NCI-H1105 (cell line): ENCODE measurements at regions not wholly inside any gene's neighbourhood (a gene's known extent, or its start where the extent isn't known, plus 50 kb on each side); places are given as distances from the start of the nearest gene placed in this dataset.
"Not testable (repeated sequence)": the region's sequence is repeated elsewhere in the genome, so short reads cannot be mapped to it uniquely, and the experiment has no call there.

Experiments used
- DNase-seq: peaks from one replicate; lab custom pipeline; 2025; lab: John Stamatoyannopoulos, UW

DNA sequence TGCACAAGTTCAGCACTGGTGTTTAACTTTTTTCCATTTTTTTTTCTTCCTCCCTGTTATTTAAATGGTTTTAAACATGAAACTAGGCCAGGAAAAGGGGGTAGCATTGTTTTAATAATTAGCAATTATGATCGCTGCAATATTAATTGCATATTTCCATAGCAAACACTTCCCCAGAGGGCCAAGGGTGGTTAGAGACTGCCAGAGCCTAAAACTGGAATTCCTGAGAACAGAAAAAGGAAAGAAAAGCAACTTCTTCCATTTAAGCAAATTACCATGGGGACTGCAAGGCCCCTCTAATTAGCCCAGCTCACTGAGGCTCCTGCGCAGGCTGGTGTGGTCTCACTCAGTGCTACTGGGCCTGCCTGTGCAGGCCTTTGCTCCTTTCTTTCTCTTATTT lies 201.5 kb downstream of the SMAD2 start:
- no peak for DNase-seq

DNA sequence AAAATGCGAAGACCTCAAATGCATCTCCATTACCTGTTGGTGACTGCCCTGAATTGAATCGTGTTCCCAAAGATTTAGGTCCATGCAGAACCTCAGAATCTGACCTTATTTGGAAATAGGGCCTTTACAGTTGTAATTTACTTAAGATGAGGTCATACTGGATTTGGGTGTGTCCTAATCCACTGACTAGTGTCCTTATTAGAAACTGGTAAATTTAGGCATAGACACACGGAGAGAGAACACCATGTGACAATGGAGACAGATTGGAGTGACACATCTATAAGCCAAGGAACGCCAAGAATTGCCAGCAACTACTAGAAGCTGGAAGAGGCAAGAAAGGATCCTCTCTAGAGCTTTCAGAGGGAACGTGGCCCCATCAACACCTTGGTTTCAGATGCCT lies 203.1 kb downstream of the SMAD2 start:
- DNase-seq = no peak

DNA sequence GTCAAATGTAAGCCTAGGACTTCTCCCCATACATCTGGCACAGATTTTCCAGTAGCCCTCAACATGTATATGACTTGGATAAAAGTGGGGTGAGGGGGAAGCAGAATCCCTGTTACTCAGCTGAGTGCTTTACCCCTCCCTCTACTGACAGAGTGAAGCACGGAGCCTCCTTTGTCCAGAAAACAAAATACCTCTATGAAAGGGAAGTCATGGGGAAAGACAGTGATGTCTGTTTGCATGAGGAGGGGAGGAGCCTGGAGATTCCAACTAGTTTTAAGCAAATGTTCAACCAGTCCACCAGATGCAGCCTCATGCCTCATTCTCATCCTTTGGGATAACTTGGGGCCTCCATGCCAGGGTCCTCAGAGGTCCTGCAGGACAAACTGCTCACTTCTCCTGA lies 203.9 kb downstream of the SMAD2 start:
- no peak for DNase-seq

DNA sequence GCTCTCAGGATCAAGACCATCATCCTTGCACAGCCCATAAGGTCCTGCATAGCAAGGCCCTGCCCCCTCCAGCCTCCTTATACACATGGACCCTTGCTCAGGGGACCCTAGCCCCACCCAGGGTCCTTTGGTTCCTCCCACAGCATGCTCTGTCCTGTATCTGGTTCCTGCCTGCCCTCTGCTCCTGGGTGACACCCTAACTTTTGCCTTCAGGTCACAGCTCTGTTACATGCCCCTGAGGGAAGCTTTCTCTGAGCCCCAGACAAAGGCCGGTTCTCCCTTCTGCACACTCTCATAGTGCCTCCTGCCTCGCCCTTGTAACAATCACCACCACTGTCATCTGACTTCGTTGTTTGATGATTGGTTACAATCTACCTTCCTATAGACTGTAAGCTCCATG lies 204.8 kb downstream of the SMAD2 start:
- DNase-seq = no peak

DNA sequence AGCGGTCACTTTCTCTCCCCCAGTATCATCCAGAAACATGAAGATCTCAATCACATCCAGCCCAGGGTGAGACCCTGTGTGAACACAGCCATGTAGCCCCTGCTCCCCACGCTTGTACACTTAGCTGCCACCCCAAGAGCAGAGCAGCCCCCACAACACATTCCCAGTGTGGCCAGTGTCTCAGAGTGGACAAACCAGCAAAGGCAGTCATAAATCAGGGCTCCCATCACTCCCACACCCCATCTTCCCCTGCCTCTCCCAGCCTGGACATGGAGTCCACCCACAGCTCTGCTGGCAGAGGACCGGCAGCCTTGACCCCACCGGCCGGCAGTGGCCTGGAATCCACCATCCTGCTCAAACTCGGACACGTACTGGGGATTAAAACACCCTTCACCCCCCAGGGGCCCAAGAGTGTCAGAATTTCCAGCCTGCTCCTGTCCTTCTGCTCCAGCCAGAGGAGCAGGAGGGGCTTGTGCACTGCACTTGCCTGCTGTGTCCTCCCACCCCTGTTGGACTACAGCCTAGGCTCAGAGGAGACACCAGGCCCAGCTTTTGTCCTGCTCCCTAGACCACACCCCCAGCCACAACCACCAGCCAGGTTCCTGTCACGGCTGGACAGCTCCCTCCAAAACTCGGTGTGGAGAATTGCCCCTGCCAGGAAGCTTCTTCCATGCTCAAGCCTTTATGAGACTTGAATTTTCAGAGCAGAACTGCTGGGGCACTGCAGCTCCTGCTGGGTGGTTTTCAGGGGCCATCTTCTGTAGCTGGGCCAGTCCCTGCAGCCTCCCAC lies 206.1 kb downstream of the SMAD2 start:
- no peak for DNase-seq

DNA sequence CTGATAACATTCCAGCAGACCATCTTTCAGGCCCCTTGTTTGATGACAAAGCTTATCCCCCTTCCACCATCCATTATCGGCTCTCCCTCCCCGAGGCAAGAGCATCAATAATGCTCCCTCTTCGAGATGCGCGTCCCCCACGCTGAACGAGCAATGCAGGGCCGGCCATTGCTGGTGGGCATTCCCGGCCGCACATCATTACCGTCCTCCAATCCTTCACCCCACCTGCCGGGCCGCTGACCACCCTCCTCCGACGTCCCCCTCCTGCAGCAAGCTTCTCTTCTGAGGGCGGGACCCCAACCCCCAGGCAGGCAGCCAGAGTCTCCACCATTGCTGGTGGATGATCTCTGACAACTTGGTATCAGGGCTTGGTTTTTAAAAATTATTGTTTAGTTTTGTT lies 208.6 kb downstream of the SMAD2 start:
- no peak for DNase-seq

DNA sequence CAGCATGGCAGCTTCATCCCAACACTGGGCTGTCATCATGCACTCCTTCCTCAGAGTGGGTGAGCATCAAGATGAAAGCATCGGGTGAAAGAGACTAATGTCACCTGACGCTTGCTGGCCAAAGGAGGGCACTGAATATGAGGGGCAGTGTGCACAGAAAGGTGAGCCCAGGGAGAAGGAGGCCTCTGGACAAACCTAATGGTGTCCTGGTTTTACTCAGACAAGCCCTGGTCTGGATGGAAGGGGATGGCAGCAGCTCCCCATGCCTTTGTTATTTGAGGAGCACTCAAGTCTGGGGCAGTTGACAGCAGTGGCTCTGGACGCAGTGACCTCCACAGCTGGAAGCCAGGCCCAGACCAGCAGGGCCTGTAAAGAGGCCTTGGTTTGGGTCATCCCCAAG lies 209.7 kb downstream of the SMAD2 start:
- DNase-seq = no peak

DNA sequence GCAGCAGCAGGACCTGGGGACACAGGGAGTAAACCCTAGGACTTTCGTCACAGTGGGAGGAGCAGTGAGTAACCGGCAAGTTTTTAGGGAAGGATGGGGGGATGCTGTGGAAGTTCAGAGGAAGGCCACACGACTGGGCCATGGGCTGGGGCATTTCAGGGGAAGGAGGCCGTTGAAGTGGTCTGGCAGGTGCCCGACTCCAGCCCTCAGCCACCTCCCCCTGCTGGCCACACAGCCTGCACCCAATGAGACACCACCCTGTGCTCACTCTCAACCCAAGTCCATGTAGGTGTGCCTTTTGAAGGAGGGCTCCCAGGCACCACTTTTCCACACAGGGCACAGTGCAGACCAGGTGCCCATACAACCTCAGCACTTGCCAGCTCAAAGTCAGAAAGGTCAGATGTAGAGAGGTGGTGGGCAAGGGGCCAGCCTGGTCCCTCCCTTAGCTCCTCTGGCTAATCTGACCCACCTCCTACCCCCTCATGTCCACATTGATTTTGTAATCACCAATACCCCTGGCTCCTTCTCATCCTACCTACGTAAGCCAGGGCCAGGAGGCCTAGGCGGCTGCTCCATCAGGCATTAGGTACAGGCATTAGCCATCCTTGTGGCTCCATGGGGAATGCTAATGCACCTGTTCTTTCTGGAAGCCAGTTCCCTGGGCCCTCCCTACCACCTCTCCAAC lies 211.2 kb downstream of the SMAD2 start:
- no peak for DNase-seq

DNA sequence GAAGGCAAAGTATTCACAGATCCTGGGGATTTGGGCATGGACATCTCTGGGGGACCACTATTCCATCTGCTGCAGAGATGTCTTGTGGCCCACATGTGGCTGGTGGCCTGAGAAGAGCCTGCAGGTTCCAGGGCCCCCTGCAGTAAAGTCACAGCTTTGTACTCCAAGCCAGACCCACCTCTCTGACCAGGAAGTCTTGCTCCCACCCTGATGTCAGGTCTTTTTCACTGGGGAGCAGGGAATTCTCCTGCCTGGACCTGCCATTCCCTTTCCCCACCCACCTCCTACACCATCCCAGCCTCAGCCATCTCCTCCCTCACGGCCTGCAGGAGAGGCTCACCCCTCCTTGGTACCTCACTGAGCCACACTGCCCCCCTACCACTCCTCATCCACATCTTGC lies 211.8 kb downstream of the SMAD2 start:
- DNase-seq = no peak

DNA sequence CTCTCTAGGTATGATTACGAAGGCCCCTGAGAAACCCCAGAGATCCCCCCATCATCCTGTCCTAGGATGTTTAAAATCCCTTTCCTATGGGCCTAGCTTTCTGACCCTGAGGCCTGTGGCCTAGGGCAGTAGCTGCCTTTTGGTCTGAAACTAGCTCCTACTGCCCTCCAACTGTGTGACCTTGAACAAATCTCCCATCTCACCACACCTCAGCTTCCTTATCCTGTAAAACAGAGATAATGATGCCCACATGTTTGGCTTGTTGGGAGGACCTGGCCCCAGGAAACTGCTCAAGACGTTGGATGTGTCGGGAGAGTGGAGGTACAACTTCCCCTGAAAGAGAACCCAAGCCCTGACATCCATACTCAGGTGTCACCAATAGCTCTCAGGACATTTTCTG lies 213.2 kb downstream of the SMAD2 start:
- no peak for DNase-seq

DNA sequence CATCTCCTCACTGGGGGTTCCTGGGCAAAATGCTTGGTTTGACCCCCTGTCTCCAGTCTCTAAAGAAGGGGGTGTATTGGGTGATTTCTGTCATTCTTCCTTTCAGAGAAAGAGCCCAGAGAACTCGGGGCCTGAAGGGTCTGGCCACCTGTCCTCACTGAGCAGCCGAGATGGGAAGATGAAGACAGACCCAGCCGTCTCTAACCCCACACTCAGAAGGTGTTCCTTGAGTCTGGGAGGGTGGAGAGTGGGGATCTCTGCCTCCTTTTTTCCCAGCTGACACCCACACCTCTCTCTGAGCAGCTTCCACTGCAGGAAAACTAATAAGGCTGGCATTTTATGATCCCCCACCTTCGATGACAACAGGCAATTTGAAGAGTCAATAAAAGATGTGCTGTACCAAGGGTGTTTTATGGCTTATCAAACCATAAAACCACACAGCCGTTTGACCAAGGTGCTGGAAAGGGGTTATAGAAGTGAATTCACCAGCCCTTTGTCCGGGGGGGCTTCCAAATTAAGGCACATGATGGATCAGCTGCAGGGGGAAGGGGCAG lies 213.8 kb downstream of the SMAD2 start:
- no peak for DNase-seq

DNA sequence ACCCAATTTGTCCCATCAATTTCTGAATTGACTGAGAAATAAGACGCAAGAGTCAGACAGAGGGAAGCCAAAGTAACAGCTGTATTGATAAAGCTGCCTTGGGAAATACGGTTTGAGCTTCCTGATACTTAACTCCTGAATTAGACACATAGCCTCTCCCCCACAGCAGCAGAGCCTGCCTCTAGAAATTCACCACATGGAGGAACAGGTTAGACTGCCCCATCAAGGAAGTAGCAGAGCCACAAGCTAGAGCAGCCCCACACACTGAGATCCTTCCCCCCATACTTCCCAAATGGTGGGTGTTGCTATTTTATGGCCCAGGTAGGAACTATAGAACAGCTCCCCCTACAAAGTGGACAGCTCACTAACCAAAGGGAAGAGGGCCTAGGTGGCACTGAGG lies 220.0 kb downstream of the SMAD2 start:
- no peak for DNase-seq

DNA sequence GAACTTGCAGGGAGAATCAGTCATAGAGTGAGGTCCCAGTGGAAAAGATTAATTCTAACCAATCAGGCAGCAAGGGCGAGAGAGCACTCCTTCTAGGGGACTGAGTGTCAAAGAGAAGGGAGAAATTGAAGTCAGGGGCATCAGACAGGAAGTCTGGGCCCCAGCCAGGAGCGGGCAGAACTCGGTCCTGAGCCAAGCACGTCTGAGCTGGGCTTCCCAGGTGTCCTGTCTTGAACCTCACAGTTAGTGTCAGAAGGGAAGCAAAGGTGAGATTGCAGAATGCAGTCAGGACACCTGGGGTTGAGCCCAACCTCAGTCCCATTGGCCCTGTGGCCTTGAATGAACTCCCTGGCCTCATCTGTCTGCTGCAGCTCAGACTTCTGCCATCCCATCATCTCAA lies 220.9 kb downstream of the SMAD2 start:
- DNase-seq = no peak

DNA sequence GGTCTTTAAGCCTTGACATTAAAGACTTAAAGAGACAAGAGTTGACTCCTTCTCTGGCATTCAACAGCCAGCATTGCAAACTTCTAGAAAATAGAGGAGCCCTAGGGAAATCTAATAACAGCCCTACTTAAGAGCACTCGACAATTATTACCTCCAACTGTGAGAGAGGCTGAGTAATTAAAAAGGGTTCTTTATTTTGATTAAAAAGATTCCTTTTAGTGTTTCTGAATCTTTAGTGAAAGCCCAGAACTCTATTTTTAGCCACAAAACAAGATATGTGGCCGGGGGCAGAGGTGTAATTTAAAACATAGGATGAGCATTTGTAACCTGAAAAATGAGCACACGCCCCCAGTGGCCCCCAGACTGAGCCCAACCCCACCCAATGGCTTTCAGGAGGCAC lies 222.3 kb downstream of the SMAD2 start:
- DNase-seq = no peak

DNA sequence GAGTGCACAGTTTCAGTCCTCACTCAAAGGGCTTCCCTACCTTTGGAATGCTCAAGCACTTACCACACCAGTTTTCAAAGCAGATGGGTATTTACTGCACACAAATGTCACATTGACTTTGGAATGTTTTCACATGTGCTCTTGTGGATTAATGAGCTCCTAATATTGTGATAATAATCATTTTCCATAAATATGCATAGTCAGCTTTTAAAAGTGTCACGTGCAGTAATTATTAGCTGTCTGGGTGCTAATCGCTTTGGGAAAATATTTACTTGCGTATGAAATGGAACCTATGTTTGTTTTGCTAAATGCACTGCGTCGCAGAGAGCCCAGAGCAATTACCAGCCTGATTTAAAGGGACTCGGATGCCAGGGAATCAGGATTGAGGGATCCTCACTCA lies 229.3 kb downstream of the SMAD2 start:
- peak; percentile 31 for DNase-seq

DNA sequence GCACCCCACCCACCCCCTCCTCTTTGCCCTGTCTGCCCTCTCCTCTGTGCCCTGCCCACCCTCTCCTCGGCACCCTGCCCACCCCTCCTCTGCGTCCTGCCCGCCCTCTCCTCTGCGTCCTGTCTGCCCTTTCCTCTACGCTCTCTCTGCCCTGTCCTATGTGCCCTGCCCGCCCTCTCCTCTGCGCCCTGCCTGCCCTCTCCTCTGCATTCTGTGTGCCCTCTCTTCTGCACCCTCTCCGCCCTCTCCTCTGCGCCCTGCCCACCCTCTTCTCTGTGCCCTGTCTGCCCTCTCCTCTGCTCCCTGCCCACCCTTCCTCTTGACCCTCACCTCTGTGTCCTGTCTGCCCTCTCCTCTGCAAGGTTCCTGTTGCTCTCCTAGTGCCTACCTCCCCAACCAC lies 233.6 kb downstream of the SMAD2 start:
- DNase-seq = no peak

DNA sequence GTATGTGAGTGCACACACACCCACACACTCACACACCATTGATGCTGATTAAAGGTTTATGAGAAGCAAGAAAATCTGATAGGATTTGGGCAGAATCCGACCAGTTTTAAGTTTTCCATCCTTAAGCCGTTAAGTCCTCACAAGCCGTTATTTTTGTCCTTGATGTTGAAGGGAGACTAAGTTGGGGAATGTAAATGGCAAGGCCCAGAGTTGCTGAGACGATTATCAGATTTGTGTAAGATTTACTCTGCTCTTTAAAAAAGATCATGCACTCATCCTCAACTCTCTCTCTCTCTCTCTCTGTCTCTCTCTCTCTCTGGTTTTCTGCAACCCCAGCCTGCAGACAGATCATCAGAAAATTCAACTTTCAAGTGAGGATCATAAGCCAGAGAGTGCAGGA lies 238.8 kb downstream of the SMAD2 start:
- DNase-seq = no peak

DNA sequence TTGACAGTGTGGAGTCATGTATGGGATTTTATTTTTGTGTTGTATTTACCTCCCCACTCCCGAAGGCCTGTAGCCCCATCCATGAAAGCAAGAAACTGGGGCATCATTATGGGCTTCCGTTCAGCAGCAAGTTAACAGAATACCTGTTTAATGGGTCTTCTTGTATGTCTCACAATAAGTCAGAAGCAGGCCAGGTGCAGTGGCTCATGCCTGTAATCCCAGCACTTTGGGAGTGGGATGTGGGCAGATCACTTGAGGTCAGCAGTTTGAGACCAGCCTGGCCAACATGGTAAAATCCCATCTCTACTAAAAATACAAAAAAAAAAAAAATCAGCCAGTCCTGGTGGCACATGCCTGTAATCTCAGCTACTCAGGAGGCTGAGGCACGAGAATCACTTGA lies 239.7 kb downstream of the SMAD2 start:
- DNase-seq = not testable (repeated sequence)

DNA sequence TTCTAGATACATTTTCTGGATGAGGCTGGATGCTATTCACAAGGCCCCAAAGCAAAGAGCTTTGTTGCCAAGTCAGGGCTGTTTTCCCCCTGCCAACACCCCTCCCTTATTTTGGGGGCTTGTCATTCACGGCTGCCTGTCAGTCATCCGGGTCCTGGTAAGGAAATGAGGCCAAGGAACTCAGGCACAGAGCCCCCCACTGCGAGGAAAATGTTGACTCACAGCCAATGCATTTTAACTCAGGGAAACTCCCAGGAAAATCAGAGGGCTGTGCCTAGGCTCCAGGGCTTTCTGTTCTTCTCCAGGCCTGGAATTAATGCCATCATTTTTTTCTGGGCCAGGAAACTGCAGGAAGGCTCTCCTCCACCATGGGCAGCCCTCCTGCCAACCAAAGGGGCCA lies 241.1 kb downstream of the SMAD2 start:
- no peak for DNase-seq

DNA sequence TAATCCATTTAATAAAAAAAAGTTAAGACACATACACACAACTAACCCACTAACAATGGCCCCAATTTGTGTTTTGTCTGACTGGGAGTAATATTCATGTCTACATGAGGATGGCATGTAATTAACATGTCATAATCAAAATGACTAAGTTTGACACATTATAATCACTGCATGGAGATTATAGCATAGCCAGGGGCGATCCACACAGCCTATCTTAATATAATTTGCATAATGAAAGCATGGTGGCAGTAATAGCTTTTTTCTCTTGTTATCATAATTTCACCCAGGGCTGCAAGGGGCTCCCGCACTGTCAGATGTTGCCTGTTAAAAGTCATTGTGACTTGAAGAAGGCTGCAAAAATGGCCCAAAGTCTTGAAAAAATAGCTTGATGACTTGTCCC lies 243.7 kb downstream of the SMAD2 start:
- no peak for DNase-seq

DNA sequence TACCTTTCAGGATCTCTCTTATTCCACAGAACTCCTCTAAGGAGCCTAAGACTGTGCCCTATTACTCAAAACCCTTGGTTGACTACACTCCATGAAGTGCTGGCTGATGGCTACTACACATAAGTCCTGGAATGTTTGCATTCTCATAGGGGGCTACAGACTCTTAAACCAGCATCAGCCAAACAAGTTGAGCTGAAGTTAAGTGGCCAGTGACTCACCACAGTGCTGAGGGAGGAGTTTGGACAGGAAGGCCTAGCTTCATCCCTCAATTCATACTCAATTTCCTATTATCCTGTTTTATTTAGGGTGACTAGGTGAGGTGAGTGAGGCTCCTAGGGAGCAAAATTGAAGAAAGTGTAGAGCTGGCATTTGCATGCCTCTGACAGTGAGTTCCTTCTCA lies 246.7 kb downstream of the SMAD2 start:
- no peak for DNase-seq

DNA sequence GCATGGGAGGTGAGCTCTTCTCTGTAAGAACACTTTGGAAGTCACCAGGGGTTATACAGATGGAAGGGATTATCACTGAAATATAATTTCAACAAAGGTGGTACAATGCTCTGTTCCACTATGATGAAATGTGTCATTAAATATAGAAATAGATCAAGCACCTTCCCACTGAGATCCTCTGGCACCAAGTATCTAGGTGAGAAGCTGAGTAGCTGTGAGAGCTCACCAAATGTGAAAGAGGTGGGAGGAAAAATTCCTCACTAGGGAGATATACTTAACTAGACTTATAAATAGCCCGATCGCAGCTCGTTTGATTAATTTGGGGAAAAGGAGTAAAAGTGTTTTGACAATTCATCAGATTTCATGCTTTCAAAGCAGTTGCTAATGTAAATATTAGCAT lies 247.6 kb downstream of the SMAD2 start:
- no peak for DNase-seq

DNA sequence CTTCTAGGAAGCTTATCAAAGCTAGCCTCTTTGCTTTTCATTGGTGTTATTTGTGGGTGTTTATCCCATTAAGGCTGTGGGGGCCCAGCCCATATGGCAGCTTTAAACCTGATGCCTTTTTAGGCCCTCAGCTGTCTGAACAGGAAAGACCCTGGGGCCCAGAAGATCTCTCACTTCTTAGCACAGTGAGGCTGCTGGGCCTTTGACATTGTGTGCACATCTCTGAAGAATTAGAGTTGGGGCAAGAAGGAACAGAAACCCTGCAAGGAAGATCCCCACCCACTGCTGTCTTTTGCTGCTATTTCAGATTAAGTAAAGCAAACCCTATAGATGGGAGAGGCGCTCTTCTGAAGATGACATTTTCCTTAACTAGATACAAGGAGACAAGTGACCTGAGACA lies 250.0 kb downstream of the SMAD2 start:
- DNase-seq = no peak

DNA sequence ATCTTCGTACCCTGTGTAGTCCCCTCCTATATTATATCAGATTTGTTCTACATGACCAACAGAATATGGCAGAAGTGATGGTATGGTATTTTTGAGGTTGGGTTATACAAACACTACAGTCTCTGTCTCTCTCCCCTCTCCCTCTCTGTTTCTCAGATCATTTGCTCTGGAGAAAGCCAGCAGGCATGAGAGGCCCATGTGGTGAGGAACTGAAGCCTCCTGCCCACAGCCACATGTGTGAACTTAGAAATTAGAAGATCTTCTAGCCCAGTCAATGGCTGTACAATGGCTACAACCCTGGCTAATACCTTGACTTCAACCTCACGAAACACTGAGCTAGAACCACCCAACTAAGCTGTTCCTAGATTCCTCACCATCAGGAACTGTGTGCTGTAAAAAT lies 250.6 kb downstream of the SMAD2 start:
- DNase-seq = no peak
